DND-41 (cell line): ENCODE measurements at regions not wholly inside any gene's neighbourhood (a gene's known extent, or its start where the extent isn't known, plus 50 kb on each side); places are given as distances from the start of the nearest gene placed in this dataset.

Experiments used
- ATAC-seq: fragments of 200-7000 bp; cut with Tn5 transposase; 3 replicates; pipeline ENCODE4 v1.9.1; 2021; ENCODE audit warnings: low read depth; ENCODE audit not compliant: insufficient read depth
- DNase-seq: peaks from one replicate; pipeline ENCODE4 v3.0.0-alpha.2; 2020
- H2AFZ ChIP-seq: 2 replicates; pipeline ENCODE4 v1.6.0; 2012; ENCODE audit warnings: low read depth, low read length
- H3K27ac ChIP-seq: 2 replicates; pipeline ENCODE4 v1.5.1; 2012; ENCODE audit warnings: low read length, inconsistent platforms
- H3K27me3 ChIP-seq: fragments of 200-600 bp; sonication (generic); 2 replicates; pipeline ENCODE4 v1.6.0; 2012; ENCODE audit warnings: low read length, mild to moderate bottlenecking, inconsistent platforms; ENCODE audit not compliant: insufficient read depth, poor library complexity
- H3K36me3 ChIP-seq: 2 replicates; pipeline ENCODE4 v1.5.1; 2012; ENCODE audit warnings: low read length, inconsistent platforms; ENCODE audit not compliant: insufficient read depth
- H3K4me1 ChIP-seq: 2 replicates; pipeline ENCODE4 v1.5.1; 2012; ENCODE audit warnings: mild to moderate bottlenecking, low read length; ENCODE audit not compliant: insufficient read depth
- H3K4me2 ChIP-seq: 2 replicates; pipeline ENCODE4 v1.6.0; 2012; ENCODE audit warnings: mild to moderate bottlenecking, moderate library complexity, low read length, inconsistent platforms; ENCODE audit not compliant: insufficient read depth
- H3K4me3 ChIP-seq, 2 experiments: fragments of 200-600 bp in 1 of 2; shearing (Covaris generic) in 1 of 2; 2 replicates each; pipeline ENCODE4 v1.5.1; 2012 to 2016; ENCODE audit warnings: inconsistent platforms in 2 of 2, low read length in 2 of 2, mild to moderate bottlenecking in 2 of 2, low read depth in 1 of 2, moderate library complexity in 1 of 2
- H3K79me2 ChIP-seq: 2 replicates; pipeline ENCODE4 v1.6.0; 2012; ENCODE audit warnings: low read length, inconsistent platforms; ENCODE audit not compliant: insufficient read depth
- H3K9ac ChIP-seq: 2 replicates; pipeline ENCODE4 v1.6.0; 2012; ENCODE audit warnings: low read depth, mild to moderate bottlenecking, inconsistent platforms, low read length, moderate library complexity
- H3K9me3 ChIP-seq: 2 replicates; pipeline ENCODE4 v1.5.1; 2012; ENCODE audit warnings: low read length, moderate library complexity, mild to moderate bottlenecking, inconsistent platforms; ENCODE audit not compliant: insufficient read depth, severe bottlenecking
- H4K20me1 ChIP-seq: 2 replicates; pipeline ENCODE4 v1.6.0; 2012; ENCODE audit warnings: low read length; ENCODE audit not compliant: insufficient read depth
- EZH2 ChIP-seq: IDR thresholded peaks from 3 replicates; pipeline ENCODE4 v1.6.1; 2012; ENCODE audit warnings: borderline replicate concordance, low read depth, mild to moderate bottlenecking, moderate library complexity, low read length, inconsistent platforms; ENCODE audit not compliant: severe bottlenecking
- TF ChIP-seq, protein P1 (sequence below): IDR thresholded peaks from 2 replicates; pipeline ENCODE4 v1.5.1; 2012; ENCODE audit warnings: borderline replicate concordance, low read length, moderate library complexity, mild to moderate bottlenecking; ENCODE audit not compliant: poor library complexity, severe bottlenecking; ENCODE audit errors: extremely low read depth

- Histone ChIP-seq H3K4me1 (no peaks in the 10 kb centered on the region), H3K79me2 (no peaks in the 10 kb centered on the region), H3K4me2 (no peak overlapping the region), H3K27me3 (no peaks in the 10 kb centered on the region), H4K20me1 (no peaks in the 10 kb centered on the region), H3K9me3 (no peaks in the 10 kb centered on the region), H2AFZ (no peak overlapping the region), H3K9ac (no peak overlapping the region), H3K36me3 (no peaks in the 10 kb centered on the region), H3K27ac (no peak overlapping the region), H3K4me3 (no peak overlapping the region)
- DNase-seq (no peak), ATAC-seq (no peak)
- TF ChIP-seq, protein P1, sequence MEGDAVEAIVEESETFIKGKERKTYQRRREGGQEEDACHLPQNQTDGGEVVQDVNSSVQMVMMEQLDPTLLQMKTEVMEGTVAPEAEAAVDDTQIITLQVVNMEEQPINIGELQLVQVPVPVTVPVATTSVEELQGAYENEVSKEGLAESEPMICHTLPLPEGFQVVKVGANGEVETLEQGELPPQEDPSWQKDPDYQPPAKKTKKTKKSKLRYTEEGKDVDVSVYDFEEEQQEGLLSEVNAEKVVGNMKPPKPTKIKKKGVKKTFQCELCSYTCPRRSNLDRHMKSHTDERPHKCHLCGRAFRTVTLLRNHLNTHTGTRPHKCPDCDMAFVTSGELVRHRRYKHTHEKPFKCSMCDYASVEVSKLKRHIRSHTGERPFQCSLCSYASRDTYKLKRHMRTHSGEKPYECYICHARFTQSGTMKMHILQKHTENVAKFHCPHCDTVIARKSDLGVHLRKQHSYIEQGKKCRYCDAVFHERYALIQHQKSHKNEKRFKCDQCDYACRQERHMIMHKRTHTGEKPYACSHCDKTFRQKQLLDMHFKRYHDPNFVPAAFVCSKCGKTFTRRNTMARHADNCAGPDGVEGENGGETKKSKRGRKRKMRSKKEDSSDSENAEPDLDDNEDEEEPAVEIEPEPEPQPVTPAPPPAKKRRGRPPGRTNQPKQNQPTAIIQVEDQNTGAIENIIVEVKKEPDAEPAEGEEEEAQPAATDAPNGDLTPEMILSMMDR: no peak
- TF ChIP-seq EZH2: no peak
Observed at GRCh38 chr1:115565791-115566190, 76.0 kb upstream of the VANGL1 start.

DNA sequence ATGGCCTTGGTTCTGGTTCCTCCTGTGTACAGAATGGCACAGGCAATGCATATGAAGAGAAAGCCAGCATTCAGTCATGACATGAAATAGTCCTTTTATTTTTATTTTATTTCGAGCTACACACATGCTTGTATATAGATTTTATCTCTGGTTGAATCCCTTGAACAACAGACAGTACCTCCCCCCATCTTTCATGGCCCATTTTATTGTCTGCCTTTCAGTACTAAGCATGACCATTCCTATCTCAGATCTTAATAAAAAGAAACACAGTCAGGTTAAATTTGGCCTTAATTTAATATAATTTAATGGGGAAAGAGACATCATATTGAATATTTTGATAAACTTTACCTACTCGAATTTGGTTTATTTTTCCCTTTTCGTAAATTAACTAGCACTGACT lies 76.4 kb upstream of the VANGL1 start:
- Histone ChIP-seq H2AFZ (no peak overlapping the region), H3K9ac (no peak overlapping the region), H3K36me3 (no peaks in the 10 kb centered on the region), H3K9me3 (no peaks in the 10 kb centered on the region), H3K4me2 (no peak overlapping the region), H3K79me2 (no peaks in the 10 kb centered on the region), H3K27me3 (no peaks in the 10 kb centered on the region), H4K20me1 (no peaks in the 10 kb centered on the region), H3K4me3 (no peak overlapping the region), H3K27ac (no peak overlapping the region), H3K4me1 (no peaks in the 10 kb centered on the region)
- TF ChIP-seq, protein P1: no peak
- TF ChIP-seq EZH2: no peak
- ATAC-seq (no peak), DNase-seq (no peak)

- H3K4me2 ChIP-seq: no peak overlapping the region
- no peaks in the 10 kb centered on the region for H4K20me1 ChIP-seq
- H3K4me3 ChIP-seq: no peak overlapping the region
- H3K9me3 ChIP-seq: no peaks in the 10 kb centered on the region
- no peak overlapping the region for H3K9ac ChIP-seq
- DNase-seq (no peak), ATAC-seq (no peak)
- H2AFZ ChIP-seq: no peak overlapping the region
- no peak overlapping the region for H3K27ac ChIP-seq
- no peaks in the 10 kb centered on the region for H3K4me1 ChIP-seq
- no peaks in the 10 kb centered on the region for H3K36me3 ChIP-seq
- H3K79me2 ChIP-seq: no peaks in the 10 kb centered on the region
- H3K27me3 ChIP-seq: no peaks in the 10 kb centered on the region
- TF ChIP-seq, protein P1: no peak
- TF ChIP-seq EZH2: no peak
Observed at GRCh38 chr1:115564201-115564600, 77.6 kb upstream of the VANGL1 start.

GRCh38 chr1:115560027-115560426 lies 81.7 kb upstream of the VANGL1 start:
- no peak overlapping the region for H3K9ac ChIP-seq
- TF ChIP-seq, protein P1: no peak
- TF ChIP-seq EZH2: no peak
- peaks cover 3% of the 10 kb centered on the region for H3K27me3 ChIP-seq
- no peaks in the 10 kb centered on the region for H3K9me3 ChIP-seq
- no peaks in the 10 kb centered on the region for H4K20me1 ChIP-seq
- no peak overlapping the region for H3K27ac ChIP-seq
- no peak overlapping the region for H2AFZ ChIP-seq
- no peaks in the 10 kb centered on the region for H3K4me1 ChIP-seq
- no peak for ATAC-seq
- no peak overlapping the region for H3K4me3 ChIP-seq
- H3K36me3 ChIP-seq: no peaks in the 10 kb centered on the region
- no peaks in the 10 kb centered on the region for H3K79me2 ChIP-seq
- H3K4me2 ChIP-seq: no peak overlapping the region
- no peak for DNase-seq
